SK-N-SH (cell line): ENCODE measurements at regions not wholly inside any gene's neighbourhood (a gene's known extent, or its start where the extent isn't known, plus 50 kb on each side); places are given as distances from the start of the nearest gene placed in this dataset.
"Not testable (repeated sequence)": the region's sequence is repeated elsewhere in the genome, so short reads cannot be mapped to it uniquely, and the experiment has no call there.

ENCODE experiments used
- CTCF ChIA-PET: fragments of 300-600, 350-600 bp; formaldehyde crosslinking; extraction: SDS; loops from one replicate; lab custom pipeline; 2021; lab: Yijun Ruan, JAX
- POLR2A ChIA-PET: fragments of 350-600 bp; sonication (Branson Sonifier 250); formaldehyde crosslinking; extraction: SDS; loops from one replicate; lab custom pipeline; 2020; ENCODE audit warnings: antibody characterized with exemption, inconsistent platforms; lab: Yijun Ruan, JAX
- DNase-seq: peaks from one replicate; pipeline ENCODE4 v3.0.0; 2012
- H2AFZ ChIP-seq: fragments of 200-600 bp; sonication (generic); 2 replicates; pipeline ENCODE4 v1.8.1; 2016; ENCODE audit warnings: antibody characterized with exemption, mild to moderate bottlenecking, low read depth
- H3F3A ChIP-seq: fragments of 200-600 bp; sonication (generic); replicated peaks from 2 replicates; pipeline ENCODE3; 2016; ENCODE audit warnings: antibody characterized with exemption, mild to moderate bottlenecking; ENCODE audit not compliant: insufficient read depth
- H3K27ac ChIP-seq, 2 experiments: fragments of 200-500 bp in 1 of 2; fragments of 200-600 bp in 1 of 2; sonication (Bioruptor generic) in 1 of 2; sonication (generic), shearing (Covaris generic) in 1 of 2; 2 replicates each; pipeline versions ENCODE4 v1.5.1 to v1.6.1; 2014 to 2016; ENCODE audit warnings: low read depth in 2 of 2, inconsistent platforms in 1 of 2, low read length in 1 of 2, mild to moderate bottlenecking in 1 of 2, mixed read lengths in 1 of 2
- H3K27me3 ChIP-seq: fragments of 200-600 bp; sonication (generic), shearing (Covaris generic); 2 replicates; pipeline ENCODE4 v1.6.1; 2016; ENCODE audit warnings: mixed run types; ENCODE audit not compliant: insufficient read depth
- H3K36me3 ChIP-seq, 2 experiments: fragments of 200-500 bp in 1 of 2; fragments of 200-600 bp in 1 of 2; sonication (Bioruptor generic) in 1 of 2; sonication (generic) in 1 of 2; replicated peaks in 1 of 2; 2 replicates each; pipeline versions ENCODE3 to v1.5.1; 2014 to 2016; ENCODE audit warnings: low read length in 1 of 2, mild to moderate bottlenecking in 1 of 2; ENCODE audit not compliant: insufficient read depth in 2 of 2, control insufficient read depth in 1 of 2
- H3K4me1 ChIP-seq, 2 experiments: fragments of 200-500 bp in 1 of 2; fragments of 200-600 bp in 1 of 2; sonication (Bioruptor generic) in 1 of 2; sonication (generic), shearing (Covaris generic) in 1 of 2; 2 replicates each; pipeline versions ENCODE4 v1.5.1 to v1.6.1; 2014 to 2016; ENCODE audit warnings: low read depth in 1 of 2, low read length in 1 of 2, mixed run types in 1 of 2; ENCODE audit not compliant: insufficient read depth in 2 of 2, control insufficient read depth in 1 of 2
- H3K4me2 ChIP-seq: fragments of 200-600 bp; sonication (generic), shearing (Covaris generic); 2 replicates; pipeline ENCODE4 v1.6.1; 2017; ENCODE audit warnings: mixed run types
- H3K4me3 ChIP-seq, 2 experiments: fragments of 200-500 bp in 1 of 2; fragments of 200-600 bp in 1 of 2; sonication (Bioruptor generic) in 1 of 2; sonication (generic), shearing (Covaris generic) in 1 of 2; 2 replicates each; pipeline versions ENCODE4 v1.5.1 to v1.8.1; 2014 to 2016; ENCODE audit warnings: low read depth in 2 of 2, inconsistent platforms in 1 of 2, low read length in 1 of 2, mild to moderate bottlenecking in 1 of 2, mixed read lengths in 1 of 2, moderate library complexity in 1 of 2
- H3K79me2 ChIP-seq: fragments of 200-600 bp; sonication (generic); 2 replicates; pipeline ENCODE4 v1.8.1; 2017; ENCODE audit warnings: mild to moderate bottlenecking; ENCODE audit not compliant: insufficient read depth
- H3K9ac ChIP-seq: fragments of 200-600 bp; sonication (generic); 2 replicates; pipeline ENCODE4 v1.6.1; 2017; ENCODE audit warnings: mixed run types
- H3K9me2 ChIP-seq: fragments of 200-600 bp; sonication (generic); 2 replicates; pipeline ENCODE4 v1.6.1; 2017; ENCODE audit warnings: mixed run types
- H3K9me3 ChIP-seq: fragments of 200-600 bp; sonication (generic); 2 replicates; pipeline ENCODE4 v1.6.1; 2017; ENCODE audit warnings: mixed run types, mild to moderate bottlenecking, moderate library complexity
- H4K20me1 ChIP-seq: fragments of 200-600 bp; sonication (generic); 2 replicates; pipeline ENCODE4 v1.6.1; 2017; ENCODE audit warnings: mild to moderate bottlenecking, mixed run types; ENCODE audit not compliant: insufficient read depth
- CHD2 ChIP-seq: fragments of 150-350 bp; IDR thresholded peaks from 2 replicates; pipeline ENCODE4 v1.6.1; 2018; ENCODE audit warnings: low read length; ENCODE audit not compliant: partially characterized antibody
- FOSL2 ChIP-seq: IDR thresholded peaks from 2 replicates; pipeline ENCODE4 v1.4.0; 2012; ENCODE audit warnings: low read depth, mild to moderate bottlenecking, moderate library complexity, borderline replicate concordance
- FOXJ3 ChIP-seq: sonication (generic); formaldehyde crosslinking; IDR thresholded peaks from 2 replicates; pipeline ENCODE4 v1.5.1; 2020; ENCODE audit warnings: mild to moderate bottlenecking, missing genetic modification reagents
- IRF3 ChIP-seq: fragments of 150-350 bp; IDR thresholded peaks from 2 replicates; pipeline ENCODE4 v1.6.1; 2016; ENCODE audit warnings: mild to moderate bottlenecking, low read depth, low read length
- POLR2AphosphoS5 ChIP-seq: IDR thresholded peaks from 2 replicates; pipeline ENCODE4 v1.6.1; 2012; ENCODE audit warnings: low read depth, low read length
- RFX5 ChIP-seq: IDR thresholded peaks from 2 replicates; pipeline ENCODE4 v1.6.1; 2012; ENCODE audit warnings: mild to moderate bottlenecking, improper control_type of control experiment, low read length
- SIN3A ChIP-seq: IDR thresholded peaks from 2 replicates; pipeline ENCODE4 v1.6.1; 2012; ENCODE audit warnings: low read depth, mild to moderate bottlenecking, low read length, moderate library complexity, borderline replicate concordance
- USF1 ChIP-seq: IDR thresholded peaks from 2 replicates; pipeline ENCODE4 v1.4.0; 2012; ENCODE audit warnings: low read depth, borderline replicate concordance
- YY1 ChIP-seq: IDR thresholded peaks from 2 replicates; pipeline ENCODE4 v1.4.0; 2012; ENCODE audit warnings: low read depth, mild to moderate bottlenecking
- WGBS: methylation state at CpG from one replicate; pipeline ENCODE4 v1.1.6; 2017; ENCODE audit warnings: low lambda C conversion rate; 5-methylcytosine and 5-hydroxymethylcytosine counted together
- TF ChIP-seq, protein P1 (sequence below): IDR thresholded peaks from 2 replicates; pipeline ENCODE4 v1.6.1; 2012; ENCODE audit warnings: mild to moderate bottlenecking, low read depth, low read length, moderate library complexity

GRCh38 chr3:135426508-135426907, 539.0 kb upstream of the PPP2R3A start:
- H3K36me3 ChIP-seq, result no peaks in the 10 kb centered on the region
- ChIA-PET POLR2A (no interaction called here), CTCF (no interaction called here)

DNA sequence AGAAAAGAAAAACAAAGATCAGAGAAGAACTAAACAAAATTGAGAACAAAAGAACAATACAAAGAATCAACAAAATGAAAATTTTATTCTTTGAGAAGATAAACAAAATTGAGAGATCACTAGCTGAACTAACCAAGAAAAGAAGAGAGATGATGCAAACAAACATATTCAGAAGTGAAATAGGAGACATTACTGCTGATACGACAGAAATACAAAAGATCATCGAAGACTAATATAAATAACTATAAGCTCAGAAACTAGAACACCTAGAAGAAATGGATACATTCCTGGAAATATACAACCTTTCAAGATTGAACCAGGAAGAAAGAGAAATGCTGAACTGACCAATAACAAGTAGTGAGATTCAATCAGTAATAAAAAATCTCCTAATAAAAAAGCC, 533.1 kb upstream of the PPP2R3A start:
- H3F3A ChIP-seq, result no peaks in the 10 kb centered on the region
- no peaks in the 10 kb centered on the region for H3K4me1 ChIP-seq
- H3K9ac ChIP-seq, result no peak overlapping the region
- 20% methylated on average over 2 of the region's 2 CpGs for WGBS
- H2AFZ ChIP-seq, result no peak overlapping the region
- no peak overlapping the region for H3K4me2 ChIP-seq
- DNase-seq, result no peak
- POLR2A ChIA-PET, result no interaction called here
- H3K79me2 ChIP-seq, result no peaks in the 10 kb centered on the region
- no peaks in the 10 kb centered on the region for H3K36me3 ChIP-seq
- H3K27me3 ChIP-seq, result no peaks in the 10 kb centered on the region
- no peak overlapping the region for H3K27ac ChIP-seq
- H4K20me1 ChIP-seq, result no peaks in the 10 kb centered on the region
- H3K4me3 ChIP-seq, result no peak overlapping the region
- no peaks in the 10 kb centered on the region for H3K9me3 ChIP-seq
- H3K9me2 ChIP-seq, result no peaks in the 10 kb centered on the region
- CTCF ChIA-PET, result no interaction called here
- TF ChIP-seq FOSL2, result no peak
- no peak for TF ChIP-seq POLR2AphosphoS5
- TF ChIP-seq, protein P1, sequence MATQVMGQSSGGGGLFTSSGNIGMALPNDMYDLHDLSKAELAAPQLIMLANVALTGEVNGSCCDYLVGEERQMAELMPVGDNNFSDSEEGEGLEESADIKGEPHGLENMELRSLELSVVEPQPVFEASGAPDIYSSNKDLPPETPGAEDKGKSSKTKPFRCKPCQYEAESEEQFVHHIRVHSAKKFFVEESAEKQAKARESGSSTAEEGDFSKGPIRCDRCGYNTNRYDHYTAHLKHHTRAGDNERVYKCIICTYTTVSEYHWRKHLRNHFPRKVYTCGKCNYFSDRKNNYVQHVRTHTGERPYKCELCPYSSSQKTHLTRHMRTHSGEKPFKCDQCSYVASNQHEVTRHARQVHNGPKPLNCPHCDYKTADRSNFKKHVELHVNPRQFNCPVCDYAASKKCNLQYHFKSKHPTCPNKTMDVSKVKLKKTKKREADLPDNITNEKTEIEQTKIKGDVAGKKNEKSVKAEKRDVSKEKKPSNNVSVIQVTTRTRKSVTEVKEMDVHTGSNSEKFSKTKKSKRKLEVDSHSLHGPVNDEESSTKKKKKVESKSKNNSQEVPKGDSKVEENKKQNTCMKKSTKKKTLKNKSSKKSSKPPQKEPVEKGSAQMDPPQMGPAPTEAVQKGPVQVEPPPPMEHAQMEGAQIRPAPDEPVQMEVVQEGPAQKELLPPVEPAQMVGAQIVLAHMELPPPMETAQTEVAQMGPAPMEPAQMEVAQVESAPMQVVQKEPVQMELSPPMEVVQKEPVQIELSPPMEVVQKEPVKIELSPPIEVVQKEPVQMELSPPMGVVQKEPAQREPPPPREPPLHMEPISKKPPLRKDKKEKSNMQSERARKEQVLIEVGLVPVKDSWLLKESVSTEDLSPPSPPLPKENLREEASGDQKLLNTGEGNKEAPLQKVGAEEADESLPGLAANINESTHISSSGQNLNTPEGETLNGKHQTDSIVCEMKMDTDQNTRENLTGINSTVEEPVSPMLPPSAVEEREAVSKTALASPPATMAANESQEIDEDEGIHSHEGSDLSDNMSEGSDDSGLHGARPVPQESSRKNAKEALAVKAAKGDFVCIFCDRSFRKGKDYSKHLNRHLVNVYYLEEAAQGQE, result no peak
- no peak for TF ChIP-seq USF1
- TF ChIP-seq RFX5, result no peak
- no peak for TF ChIP-seq IRF3
- TF ChIP-seq YY1, result no peak

More at GRCh38 chr3:135426508-135426907, 539.0 kb upstream of the PPP2R3A start:
- no peak overlapping the region for H3K4me2 ChIP-seq
- H3K79me2 ChIP-seq, result no peaks in the 10 kb centered on the region
- H3F3A ChIP-seq, result no peaks in the 10 kb centered on the region
- H3K4me3 ChIP-seq, result no peak overlapping the region
- H3K9me2 ChIP-seq, result no peaks in the 10 kb centered on the region
- H3K4me1 ChIP-seq, result no peaks in the 10 kb centered on the region
- H3K9me3 ChIP-seq, result no peaks in the 10 kb centered on the region
- no peaks in the 10 kb centered on the region for H3K27me3 ChIP-seq
- no peak overlapping the region for H3K9ac ChIP-seq
- 37% methylated on average over 2 of the region's 2 CpGs for whole genome bisulfite sequencing
- DNase-seq, result no peak
- TF ChIP-seq CHD2 (no peak), SIN3A (no peak), YY1 (no peak), IRF3 (no peak), FOXJ3 (CRISPR knock-in tag) (no peak)
- TF ChIP-seq, all 33 proteins: peak for 0
- H4K20me1 ChIP-seq, result no peaks in the 10 kb centered on the region
- no peak overlapping the region for H2AFZ ChIP-seq
- no peak overlapping the region for H3K27ac ChIP-seq

- H3K4me2 ChIP-seq, CTCF ChIA-PET, H3K9me2 ChIP-seq, H3K36me3 ChIP-seq, H3K79me2 ChIP-seq, H3F3A ChIP-seq, H3K4me1 ChIP-seq, DNase-seq, H2AFZ ChIP-seq, H4K20me1 ChIP-seq, POLR2A ChIA-PET, H3K4me3 ChIP-seq, H3K27ac ChIP-seq, H3K9ac ChIP-seq, H3K9me3 ChIP-seq, H3K27me3 ChIP-seq: not testable (repeated sequence)
- WGBS, result 35% methylated on average over 15 of the region's 18 CpGs
These were observed 526.5 kb upstream of the PPP2R3A start for GRCh38 chr3:135438889-135439597.
